COR-L47 (cell line): ENCODE measurements at regions not wholly inside any gene's neighbourhood (a gene's known extent, or its start where the extent isn't known, plus 50 kb on each side); places are given as distances from the start of the nearest gene placed in this dataset.

Source experiments
- DNase-seq: peaks from one replicate; lab custom pipeline; 2025; lab: John Stamatoyannopoulos, UW

DNA sequence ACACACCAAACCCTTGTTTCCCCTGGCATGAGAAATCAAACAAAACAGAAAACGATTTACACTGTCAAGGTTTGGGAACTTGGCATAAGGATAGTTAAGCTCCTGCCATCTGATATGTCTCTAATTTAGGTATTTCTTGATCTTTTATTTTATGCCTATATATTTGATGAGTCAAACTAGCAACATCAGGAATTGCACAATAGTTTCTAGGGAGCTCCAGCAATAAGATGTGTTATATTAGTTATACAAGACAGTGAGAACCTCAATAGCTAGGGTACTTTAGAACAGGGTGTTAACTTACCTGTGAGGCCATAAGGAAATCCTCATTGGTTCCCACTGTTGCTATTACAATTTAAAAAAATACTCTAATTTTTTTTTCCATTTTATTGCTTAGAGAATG is 474.2 kb downstream of the GBA3 start:
- DNase-seq = no peak

DNA sequence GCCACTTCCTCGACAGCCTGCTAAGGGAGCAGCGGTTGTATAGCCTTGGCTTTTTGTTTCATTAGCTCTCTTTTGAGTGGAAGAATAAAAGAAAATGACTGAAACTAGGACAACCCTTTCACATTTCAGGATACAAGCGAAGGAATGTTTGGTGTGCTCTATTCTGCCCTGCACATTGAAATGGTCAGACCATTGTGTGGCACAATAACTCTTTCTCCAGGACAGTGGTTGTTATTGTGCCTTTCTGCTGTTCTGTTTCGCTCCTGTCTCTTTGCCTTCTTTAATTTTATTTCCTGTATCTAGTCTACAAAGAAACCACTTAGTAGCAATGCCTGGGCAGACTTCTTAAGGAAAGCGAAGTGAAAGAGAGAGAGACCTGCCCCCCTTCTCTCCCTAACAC is 473.7 kb downstream of the GBA3 start:
- no peak for DNase-seq

DNA sequence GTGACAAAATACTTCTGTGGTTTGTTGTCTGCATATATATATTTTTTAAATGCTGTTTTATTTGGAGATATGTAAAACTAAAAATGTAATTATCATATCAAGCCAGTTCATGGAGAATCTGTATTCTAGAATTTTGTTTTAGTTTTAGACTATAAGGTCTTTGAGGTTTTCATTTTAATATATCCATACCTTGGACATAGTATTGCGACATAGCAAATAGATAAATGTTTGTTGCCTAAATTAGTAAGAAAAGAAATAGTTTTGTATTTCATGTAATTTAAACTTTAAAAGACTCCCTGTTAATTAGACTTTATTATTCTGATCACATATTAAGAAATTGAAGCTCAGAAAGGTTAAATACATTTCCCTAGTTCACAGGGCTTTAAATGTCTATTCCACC is 472.9 kb downstream of the GBA3 start:
- no peak for DNase-seq

DNA sequence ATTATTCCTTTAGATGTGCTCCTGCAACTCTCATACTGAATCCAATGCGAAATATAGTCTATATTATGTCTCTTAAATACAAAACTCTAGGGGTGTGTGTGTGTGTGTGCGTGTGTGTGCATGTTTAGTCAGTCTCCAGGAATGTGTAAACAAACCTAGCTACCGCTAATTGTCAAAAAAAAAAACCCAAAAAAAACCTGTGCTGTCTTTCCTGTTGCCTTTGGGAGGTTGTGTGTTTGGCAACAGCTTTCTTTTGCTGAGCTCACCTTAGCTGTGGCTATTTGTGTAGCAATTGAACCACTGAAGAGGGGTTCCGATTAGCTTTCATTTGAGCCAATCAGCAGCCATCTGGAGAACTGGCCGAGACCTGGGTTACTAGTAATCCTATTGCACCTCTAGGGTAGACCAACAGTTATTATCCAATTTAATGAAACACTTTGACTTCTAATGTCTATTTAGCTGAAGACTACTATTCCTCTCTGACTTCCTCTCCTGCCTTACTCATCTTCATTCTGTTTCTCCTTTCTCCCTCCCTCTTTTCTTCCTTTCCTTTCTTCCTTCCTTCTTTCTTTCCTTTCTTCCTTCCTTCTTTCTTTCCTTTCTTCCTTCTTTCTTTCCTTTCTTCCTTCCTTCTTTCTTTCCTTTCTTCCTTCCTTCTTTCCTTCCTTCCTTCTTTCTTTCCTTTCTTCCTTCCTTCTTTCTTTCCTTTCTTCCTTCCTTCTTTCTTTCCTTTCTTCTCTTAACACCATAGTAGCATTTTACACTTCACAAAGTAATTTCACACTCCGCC is 471.1 kb downstream of the GBA3 start:
- peak; percentile 2 for DNase-seq

DNA sequence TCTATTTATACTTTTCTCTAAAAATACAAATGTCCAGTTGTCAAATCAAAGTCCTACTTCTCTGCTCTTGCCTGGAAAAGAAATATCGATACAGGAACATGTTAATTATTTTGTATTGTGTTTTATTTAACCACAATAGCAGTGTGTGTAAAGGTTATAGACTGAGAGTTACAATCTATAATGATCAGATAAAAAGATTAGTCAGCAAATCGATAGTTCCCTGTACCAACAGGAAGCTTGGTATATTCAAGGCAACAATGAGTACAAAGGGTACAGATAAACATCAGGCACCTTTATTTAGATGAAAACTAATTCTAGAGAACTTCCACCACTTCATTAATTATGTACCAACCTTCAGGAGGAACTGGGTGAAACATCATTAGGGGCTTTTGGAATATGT is 469.5 kb downstream of the GBA3 start:
- DNase-seq = no peak

DNA sequence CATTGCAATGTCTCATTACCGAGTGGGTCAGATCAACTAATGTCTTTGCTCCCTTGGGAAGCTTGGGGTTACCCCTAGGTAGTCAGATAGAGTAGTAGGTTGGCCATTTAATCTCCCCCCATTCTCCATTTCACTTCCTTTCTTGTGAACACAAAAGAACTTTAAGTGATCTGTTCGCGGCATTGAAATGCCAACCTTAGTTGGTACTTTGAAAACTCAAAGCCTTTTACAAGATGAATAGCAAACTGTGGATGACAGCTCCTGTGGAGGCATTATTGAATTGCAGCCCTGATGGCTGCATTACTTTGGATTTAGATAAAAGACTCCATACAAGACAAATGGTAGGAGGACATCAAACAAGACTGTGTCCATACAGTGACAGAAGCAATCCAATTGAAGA is 469.1 kb downstream of the GBA3 start:
- DNase-seq = no peak

DNA sequence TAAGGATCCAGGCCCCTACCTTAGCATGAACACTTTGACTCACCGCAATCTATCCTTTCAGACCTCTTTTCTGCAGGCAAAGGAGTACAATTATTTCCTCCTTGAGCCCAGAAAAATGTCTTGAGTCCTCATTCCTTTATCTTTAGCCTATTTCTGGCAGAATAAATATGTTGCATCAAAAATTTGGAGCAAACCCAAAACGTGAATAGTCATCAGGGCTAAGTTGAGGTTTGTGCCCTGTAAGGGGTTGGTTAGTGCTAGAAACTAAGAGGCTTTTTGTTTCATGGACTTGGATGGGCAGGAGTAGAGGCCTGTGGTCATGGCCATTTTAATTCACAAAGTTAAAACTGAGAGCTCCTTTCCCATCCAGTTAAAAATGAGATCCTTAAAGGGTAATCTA is 460.3 kb downstream of the GBA3 start:
- no peak for DNase-seq

DNA sequence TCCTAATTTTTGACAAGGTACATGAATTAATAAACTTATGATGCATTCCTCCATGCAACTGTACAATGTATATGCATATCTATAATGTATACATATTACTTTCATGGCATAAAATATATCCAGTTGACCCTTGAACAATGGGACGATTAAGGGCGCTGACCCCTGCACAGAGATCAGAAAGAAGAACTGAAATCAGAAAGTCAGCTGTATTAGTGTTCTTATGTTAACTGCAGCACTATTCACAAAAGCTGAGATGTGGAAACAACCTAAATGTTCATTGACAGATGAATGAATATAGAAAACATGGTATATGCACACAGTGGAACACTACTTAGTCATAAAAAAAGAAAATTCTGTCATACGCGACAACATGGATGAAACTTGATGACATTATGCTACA is 457.1 kb downstream of the GBA3 start:
- no peak for DNase-seq

DNA sequence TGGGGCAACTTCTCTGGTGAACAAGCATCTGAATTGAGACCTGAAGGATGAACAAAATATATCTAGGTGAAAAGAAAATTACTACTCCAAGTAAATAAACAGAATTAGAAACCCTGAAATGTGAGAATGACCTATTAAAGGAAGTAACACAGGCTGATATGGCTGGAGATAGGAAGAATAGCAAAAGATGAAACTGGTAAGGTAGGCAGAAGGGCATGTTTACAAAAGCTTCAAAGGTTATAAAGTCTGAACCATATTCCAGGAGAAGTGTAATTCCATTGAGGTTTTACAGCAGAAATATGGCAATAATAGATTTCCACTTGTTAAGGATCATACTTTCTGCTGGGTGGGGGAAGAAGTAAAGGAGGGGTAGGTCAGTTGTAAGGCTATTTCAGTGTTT is 452.0 kb downstream of the GBA3 start:
- DNase-seq = no peak

DNA sequence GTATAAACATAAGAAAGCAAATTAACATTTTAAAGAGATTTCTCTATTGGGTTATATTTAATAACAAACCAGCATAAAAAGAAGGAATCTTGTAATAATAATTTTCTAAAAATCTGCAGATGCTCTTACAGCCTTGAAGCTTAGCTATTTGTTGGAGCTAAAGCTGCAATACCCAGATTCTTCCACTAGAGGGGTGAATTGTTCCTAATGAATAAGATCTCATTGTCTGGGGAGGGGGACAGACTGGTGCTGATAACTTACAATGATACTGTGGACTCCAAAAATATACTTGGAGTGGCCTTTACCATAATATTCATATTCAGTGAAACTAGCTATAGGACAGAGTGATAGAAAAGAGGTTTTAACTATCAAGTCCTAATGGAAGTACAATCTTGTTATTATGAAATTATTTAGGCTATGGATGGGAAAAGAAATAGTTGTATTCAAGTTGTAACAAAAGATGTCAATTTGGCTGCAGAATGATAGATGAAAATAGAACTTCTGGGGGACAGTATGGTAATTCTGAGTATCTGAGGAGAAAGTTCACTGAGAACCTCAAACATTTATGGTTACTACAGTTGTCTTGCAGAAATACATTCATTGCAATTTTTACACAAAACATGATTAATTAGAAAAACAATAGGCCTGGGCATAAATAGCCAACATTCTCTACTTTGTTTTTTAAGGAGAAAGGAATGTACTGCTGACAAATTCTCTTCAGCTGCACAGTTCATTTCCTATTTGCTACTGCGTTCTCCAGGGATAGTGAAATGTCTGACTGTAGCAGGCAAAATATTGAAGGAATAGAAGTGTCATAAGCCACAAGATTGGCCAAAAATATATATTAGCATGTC is 443.3 kb downstream of the GBA3 start:
- peak; percentile 69 for DNase-seq

DNA sequence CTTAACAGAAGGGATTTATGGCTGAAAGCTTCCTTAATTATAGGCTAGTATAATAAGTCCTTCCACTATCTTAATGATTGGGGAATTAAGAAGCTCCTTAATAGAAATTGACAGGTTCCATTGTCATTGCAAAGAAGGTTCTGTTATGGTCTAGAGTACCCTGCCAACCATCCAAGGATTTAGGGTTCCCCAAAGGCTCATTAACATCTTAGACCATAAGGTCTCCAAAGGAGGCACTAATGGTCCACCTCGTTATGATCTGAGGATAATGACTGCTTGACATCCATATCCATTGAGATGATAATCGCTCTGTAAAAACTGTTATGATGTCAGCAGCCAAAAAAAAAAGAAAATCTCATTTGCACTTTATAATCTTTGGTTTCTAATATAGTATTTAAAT is 441.6 kb downstream of the GBA3 start:
- DNase-seq = no peak

DNA sequence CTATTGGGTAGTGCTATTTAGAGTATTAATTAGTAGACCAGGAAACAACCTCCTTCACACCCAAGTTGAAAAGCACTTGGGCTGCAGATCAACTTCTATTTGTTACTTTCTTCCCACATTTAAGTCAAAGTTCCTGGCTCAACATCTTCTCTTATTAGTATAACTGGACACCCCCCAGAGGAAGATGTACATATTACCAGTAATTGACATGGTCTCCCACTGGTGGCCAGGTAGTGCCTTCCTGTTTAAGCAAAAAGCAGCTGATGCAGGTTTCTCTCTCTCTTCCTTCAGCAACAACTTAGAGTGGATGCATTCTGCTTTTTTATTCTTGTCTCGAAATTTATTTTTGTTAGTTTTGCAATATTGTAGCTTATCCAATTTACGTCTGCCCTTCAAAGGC is 438.1 kb downstream of the GBA3 start:
- DNase-seq = peak; percentile 10

DNA sequence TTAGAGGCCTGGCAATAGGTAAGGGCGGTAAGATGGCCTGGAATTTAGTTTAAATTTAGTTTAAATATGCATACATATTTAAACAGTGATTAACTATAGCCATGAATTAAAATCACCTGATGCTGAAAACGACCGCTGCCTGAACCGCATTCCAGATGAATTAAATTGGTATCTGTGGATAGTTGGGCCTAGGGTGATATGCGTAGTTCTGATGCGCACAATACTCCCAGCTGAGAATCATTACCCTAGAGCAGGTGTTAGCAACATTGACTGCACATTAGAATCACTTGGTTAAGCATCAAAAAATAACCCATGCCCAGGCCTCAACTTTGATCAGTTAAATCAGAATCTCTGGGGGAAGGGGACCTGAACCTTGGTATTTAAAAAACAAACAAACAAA is 432.4 kb downstream of the GBA3 start:
- no peak for DNase-seq

DNA sequence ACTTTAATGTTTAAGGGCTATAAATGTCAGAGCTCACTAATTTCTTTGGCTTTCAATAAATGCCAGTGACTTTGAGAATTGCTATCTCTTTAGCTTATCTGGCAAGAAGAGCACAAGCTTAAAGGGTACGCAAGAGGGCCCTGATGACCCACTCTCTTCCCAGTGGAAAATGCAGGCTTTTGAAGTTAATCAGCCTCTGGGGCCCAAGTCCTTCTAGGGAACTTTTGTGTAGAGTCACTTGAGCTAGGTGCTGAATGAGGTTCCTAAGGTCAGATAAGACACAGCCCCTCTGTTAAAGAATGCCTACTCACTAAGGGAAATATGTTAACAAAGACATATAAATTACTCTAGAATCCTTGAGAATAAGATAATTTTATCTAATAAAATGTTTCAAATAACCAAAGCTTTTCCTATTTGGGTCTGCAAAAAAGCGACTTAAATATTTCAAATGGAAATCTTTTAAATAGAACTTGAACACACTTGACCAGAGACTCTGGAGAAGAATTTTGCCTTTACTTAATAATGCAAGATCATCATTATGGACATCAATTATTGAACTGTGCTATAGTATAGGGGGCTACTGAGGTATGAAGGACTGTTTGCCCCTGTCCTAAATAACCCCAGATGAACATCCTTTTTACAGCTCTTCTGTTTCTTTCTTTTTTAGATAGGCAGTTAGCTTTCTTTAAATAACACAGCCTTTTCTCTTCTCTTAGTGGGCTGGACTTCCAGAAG is 430.1 kb downstream of the GBA3 start:
- DNase-seq = no peak

DNA sequence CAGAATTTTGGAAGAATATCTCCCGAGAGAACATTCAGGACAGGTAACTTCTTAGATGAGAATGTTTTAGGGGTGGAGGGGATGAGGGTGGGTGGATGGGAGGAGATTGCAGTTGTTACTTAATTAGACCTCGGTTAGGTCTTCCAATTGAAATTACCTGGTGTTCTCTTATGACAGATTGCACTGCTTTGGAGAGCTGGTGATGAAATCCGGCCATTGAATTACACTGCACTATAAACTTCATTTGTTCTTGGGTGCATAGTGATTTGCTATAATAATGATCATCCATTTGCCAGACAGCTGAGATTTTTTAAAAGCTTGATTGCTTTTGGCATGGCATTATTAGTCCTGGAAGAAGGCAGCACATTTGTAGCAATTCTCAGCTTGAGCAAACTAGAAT is 427.6 kb downstream of the GBA3 start:
- DNase-seq = no peak

DNA sequence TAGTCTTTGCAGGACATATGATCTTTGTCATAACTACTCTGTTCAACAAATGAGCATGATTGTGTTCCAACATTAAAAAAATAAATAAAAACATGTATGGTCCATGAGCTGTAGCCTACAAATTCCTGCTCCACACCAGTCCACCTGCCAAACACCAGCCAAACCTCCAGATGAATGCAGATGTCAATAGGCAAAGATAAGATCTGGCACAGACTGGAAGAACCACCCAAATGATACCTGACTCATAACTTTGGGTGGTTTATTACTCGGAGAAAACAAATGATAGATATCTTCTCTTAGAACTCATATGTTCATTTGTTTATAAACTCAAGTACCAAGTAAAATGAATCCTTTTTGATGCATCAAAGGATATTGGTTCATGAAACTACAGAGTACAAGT is 425.1 kb downstream of the GBA3 start:
- DNase-seq = no peak

DNA sequence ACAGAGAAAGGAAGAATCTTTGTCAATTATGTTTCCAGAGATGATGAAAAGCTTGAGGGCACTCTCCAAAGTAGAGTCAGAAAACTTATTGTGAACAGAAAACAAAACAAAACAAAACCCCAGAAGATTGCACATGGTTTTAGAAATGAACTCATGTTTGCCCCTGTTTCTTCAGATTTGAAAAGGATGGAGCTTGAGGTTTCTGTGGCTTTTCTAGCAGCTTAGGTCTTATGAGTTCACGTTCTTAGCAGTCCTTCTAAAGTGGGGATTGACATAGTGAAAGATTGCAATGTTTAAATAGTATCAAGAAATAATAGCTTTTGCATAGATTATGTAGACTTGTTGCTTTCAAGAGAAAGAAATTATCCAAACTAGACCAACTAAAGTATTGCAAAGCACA is 421.8 kb downstream of the GBA3 start:
- no peak for DNase-seq

DNA sequence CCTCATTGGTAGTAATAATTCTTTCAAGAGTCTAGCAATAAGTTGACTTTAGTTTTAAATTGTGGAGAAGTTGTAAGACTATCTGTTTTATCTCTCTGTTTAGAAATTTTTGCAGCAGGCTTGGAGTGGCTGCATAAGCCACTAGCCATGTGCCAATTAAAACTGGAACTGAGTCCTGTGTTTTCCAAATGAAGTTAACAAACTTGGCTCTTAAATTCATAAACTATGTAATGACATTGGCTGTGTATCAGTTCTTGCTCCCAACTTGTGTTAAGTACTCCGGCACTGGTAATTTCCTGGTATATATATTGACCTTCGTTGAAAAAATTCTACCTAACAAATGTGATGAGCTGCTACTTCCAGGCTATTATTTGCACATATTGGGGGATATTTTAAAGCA is 420.4 kb downstream of the GBA3 start:
- DNase-seq = no peak

DNA sequence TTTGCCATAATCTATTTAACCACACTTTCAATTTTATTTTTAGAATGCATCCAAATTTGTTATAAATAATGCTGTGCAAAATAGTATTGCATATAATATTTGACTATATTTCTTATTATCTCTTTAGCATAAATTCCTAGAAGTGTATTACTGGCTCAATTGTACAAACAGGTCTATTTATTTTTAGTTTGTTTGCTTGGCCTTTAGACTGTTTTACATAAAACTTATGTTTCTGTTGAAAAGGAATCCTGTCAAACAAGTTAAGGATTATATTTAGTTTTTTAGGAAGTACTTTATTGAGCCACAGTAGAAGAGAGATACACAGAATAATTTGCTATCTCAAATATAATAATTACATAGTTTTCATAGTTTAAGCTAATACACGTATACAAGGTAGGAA is 413.8 kb downstream of the GBA3 start:
- DNase-seq = no peak

DNA sequence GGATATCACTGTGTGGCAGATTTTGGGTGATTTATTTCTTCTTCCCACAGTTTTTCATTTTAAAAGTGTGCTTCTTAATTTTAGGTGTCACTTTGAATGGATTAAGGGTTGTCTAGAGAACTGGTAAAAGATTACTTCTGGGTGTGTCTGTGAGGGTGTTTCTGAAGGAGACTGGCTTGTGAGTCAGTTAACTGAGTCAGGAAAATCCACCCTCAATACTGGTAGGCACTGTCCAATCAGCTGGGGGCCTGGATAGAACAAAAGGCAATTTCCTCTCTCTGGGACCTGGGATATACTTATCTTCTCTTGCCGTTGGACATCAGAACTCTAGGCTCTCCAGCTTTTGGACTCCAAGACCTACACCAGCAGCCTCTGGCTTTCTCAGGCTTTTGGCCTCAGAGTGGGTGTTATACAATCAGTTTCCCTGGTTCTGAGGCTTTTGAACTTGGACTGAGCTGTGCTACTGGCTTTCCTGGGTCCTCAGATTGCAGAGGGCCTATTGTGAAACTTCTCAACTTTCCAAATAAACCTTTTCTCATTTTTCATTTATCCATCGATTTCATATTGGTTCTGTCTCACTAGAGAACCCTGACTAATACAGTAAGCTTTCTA is 413.1 kb downstream of the GBA3 start:
- no peak for DNase-seq

DNA sequence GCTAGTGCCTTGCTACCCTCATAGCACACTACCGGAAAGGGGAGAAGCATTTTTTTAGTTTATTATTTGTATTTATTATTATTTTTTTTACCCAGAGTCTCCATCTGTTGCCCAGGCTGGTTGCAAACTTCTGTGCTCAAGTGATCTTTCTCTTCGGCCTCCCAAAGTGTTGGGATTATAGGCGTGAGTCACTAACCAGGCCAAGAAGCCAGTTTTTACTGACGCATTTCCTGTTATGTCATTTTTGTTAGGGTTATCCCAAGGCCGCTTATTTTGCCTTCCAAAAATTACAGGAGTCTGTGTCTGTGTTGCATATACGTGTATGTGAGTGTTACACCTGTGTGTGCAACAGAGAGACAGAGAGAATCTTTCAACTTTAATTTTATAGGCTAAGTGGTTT is 404.5 kb downstream of the GBA3 start:
- DNase-seq = no peak

DNA sequence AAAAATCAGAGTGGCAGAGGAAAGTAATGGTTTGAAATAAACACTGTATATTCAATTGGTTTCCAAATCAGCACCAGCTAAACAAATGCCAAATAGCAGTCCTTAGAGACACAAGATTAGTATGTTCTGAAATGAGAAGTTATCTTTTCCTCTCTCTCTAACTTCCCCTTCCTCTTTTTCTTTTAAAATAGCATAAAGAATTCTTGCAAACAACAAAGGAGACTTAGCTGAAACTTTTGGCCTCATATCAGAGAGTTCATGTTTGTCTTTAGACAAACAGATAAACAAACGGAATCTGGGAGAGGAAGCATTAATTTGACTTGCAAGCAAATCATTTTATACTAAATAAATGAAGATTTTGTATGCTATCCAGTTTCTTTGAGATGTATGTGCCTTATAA is 399.0 kb downstream of the GBA3 start:
- no peak for DNase-seq

DNA sequence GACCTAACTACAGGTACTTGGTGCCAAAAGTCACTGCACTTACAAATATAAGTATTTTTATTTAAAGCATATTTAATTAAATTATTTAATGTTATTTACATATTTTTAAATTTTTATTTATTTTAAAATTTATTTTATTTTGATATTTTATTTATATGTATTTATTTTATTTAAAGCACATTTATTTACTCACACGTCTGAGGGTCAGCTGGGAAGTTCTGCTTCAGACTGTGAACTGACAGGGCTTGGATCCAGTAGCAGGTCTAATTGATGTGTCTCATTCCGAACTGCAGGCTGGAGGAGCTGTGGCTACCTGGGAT is 392.5 kb downstream of the GBA3 start:
- no peak for DNase-seq
